K562 (cell line): ENCODE measurements at regions not wholly inside any gene's neighbourhood (a gene's known extent, or its start where the extent isn't known, plus 50 kb on each side); places are given as distances from the start of the nearest gene placed in this dataset.
A peak's percentile ranks its signal among the peaks of the same experiment; 100 is the strongest.

ENCODE experiments used
- ATAC-seq: fragments of 200-7000 bp; cut with Tn5 transposase; 3 replicates; pipeline ENCODE4 v1.9.1; 2020; ENCODE audit warnings: moderate library complexity
- BruUV-seq: library from RNA; stranded (reverse); fragments of 400-500 nt; replicated peaks from 2 replicates; lab custom pipeline; 2021; lab: Mats Ljungman, UMichigan
- CTCF ChIA-PET: fragments of 300-600 bp; formaldehyde crosslinking; extraction: SDS; loops from one replicate; lab custom pipeline; 2021; ENCODE audit warnings: low intra/inter-chr PET ratio; lab: Yijun Ruan, JAX
- POLR2A ChIA-PET: fragments of 300-600, 350-650 bp; sonication (Branson Sonifier 250); formaldehyde crosslinking; extraction: SDS; loops from one replicate; lab custom pipeline; 2021; ENCODE audit warnings: antibody characterized with exemption, inconsistent platforms; lab: Yijun Ruan, JAX
- DNase-seq, 4 experiments: peaks; one replicate each; pipeline versions ENCODE4 v3.0.0 to v3.0.0-alpha.2; 2011 to 2018; ENCODE audit warnings: low spot score in 3 of 4, mixed read lengths in 3 of 4; ENCODE audit errors: extremely low read depth in 1 of 4
- FAIRE-seq: peaks from 2 replicates; lab custom pipeline; 2011; peaks lifted over from hg19 to GRCh38; lab: Jason Lieb, UNC
- H2AFZ ChIP-seq: 2 replicates; pipeline ENCODE4 v1.6.0; 2011; ENCODE audit warnings: low read depth, low read length, control low read depth, inconsistent platforms
- H3K27ac ChIP-seq: fragments of 200-600 bp; 3 replicates; pipeline ENCODE4 v1.8.0; 2011; ENCODE audit warnings: low read depth, mild to moderate bottlenecking, control low read depth, inconsistent platforms, low read length, moderate library complexity, mixed read lengths; ENCODE audit errors: extremely low read depth
- H3K27me3 ChIP-seq, 2 experiments: fragments of 300-600 bp in 1 of 2; 2 replicates in 1 of 2; 3 replicates in 1 of 2; pipeline versions ENCODE4 v1.6.0 to v1.8.0; 2011; ENCODE audit warnings: inconsistent platforms in 2 of 2, low read length in 2 of 2, mild to moderate bottlenecking in 1 of 2, mixed read lengths in 1 of 2, moderate library complexity in 1 of 2; ENCODE audit not compliant: control insufficient read depth in 2 of 2, insufficient read depth in 2 of 2
- H3K36me3 ChIP-seq: fragments of 300-600 bp; 3 replicates; pipeline ENCODE4 v1.8.0; 2011; ENCODE audit warnings: mild to moderate bottlenecking, low read length, inconsistent platforms; ENCODE audit not compliant: control insufficient read depth, insufficient read depth
- H3K4me1 ChIP-seq, 2 experiments: fragments of 200-600 bp in 1 of 2; replicated peaks in 1 of 2; 2 replicates in 1 of 2; 3 replicates in 1 of 2; pipeline versions ENCODE4 v1.5.1 to v1.8.0; 2011; ENCODE audit warnings: inconsistent platforms in 2 of 2, low read length in 2 of 2, mild to moderate bottlenecking in 1 of 2, mixed read lengths in 1 of 2, moderate library complexity in 1 of 2; ENCODE audit not compliant: control insufficient read depth in 2 of 2, insufficient read depth in 2 of 2
- H3K4me2 ChIP-seq: 2 replicates; pipeline ENCODE4 v1.6.1; 2011; ENCODE audit warnings: low read length, control low read depth, inconsistent platforms, mixed read lengths; ENCODE audit not compliant: insufficient read depth
- H3K4me3 ChIP-seq: fragments of 200-600 bp; sonication (generic), shearing (Covaris generic); 2 replicates; pipeline ENCODE4 v1.5.1; 2016; ENCODE audit warnings: control low read depth, inconsistent platforms
- H3K79me2 ChIP-seq: fragments of 200-600 bp; 3 replicates; pipeline ENCODE4 v1.8.0; 2011; ENCODE audit warnings: low read length, inconsistent platforms; ENCODE audit not compliant: control insufficient read depth, insufficient read depth
- H3K9ac ChIP-seq, 2 experiments: 2 replicates each; pipeline versions ENCODE4 v1.6.0 to v1.6.1; 2011; ENCODE audit warnings: low read depth in 2 of 2, low read length in 2 of 2, control low read depth in 1 of 2, inconsistent platforms in 1 of 2, mild to moderate bottlenecking in 1 of 2, mixed read lengths in 1 of 2; ENCODE audit not compliant: insufficient read depth in 1 of 2
- H3K9me1 ChIP-seq: one replicate; pipeline ENCODE4 v1.6.0; 2011; ENCODE audit warnings: inconsistent platforms, mild to moderate bottlenecking, low read length, moderate library complexity; ENCODE audit not compliant: control insufficient read depth, insufficient read depth
- H3K9me3 ChIP-seq: replicated peaks from 2 replicates; pipeline ENCODE4 v1.5.1; 2011; ENCODE audit warnings: low read depth, low read length, inconsistent platforms; ENCODE audit not compliant: control insufficient read depth, insufficient read depth
- H4K20me1 ChIP-seq: replicated peaks from 2 replicates; pipeline ENCODE4 v1.6.1; 2011; ENCODE audit warnings: low read length, inconsistent platforms, mixed read lengths; ENCODE audit not compliant: control insufficient read depth, insufficient read depth
- GATAD2A ChIP-seq: fragments of 450-650 bp; IDR thresholded peaks from 2 replicates; pipeline ENCODE4 v1.6.1; 2017
- MCM2 ChIP-seq: fragments of 450-650 bp; IDR thresholded peaks from 2 replicates; pipeline ENCODE4 v1.6.1; 2017; ENCODE audit warnings: low read depth, mild to moderate bottlenecking
- NFATC3 ChIP-seq: fragments of 450-650 bp; IDR thresholded peaks from 2 replicates; pipeline ENCODE4 v1.6.1; 2017; ENCODE audit warnings: mild to moderate bottlenecking
- NR2F6 ChIP-seq: fragments of 450-650 bp; formaldehyde crosslinking; IDR thresholded peaks from 2 replicates; pipeline ENCODE4 v1.4.0; 2020; ENCODE audit warnings: mild to moderate bottlenecking
- NR3C1 ChIP-seq: sonication (generic); formaldehyde crosslinking; IDR thresholded peaks from 2 replicates; pipeline ENCODE4 v1.8.1; 2022; ENCODE audit warnings: missing genetic modification reagents
- PHF20 ChIP-seq: fragments of 450-650 bp; IDR thresholded peaks from 2 replicates; pipeline ENCODE4 v1.6.1; 2018; ENCODE audit not compliant: partially characterized antibody
- RBM25 ChIP-seq: fragments of 200-400 bp; formaldehyde crosslinking; IDR thresholded peaks from 2 replicates; pipeline ENCODE4 v1.6.1; 2018; ENCODE audit warnings: low read length, low read depth, moderate library complexity; ENCODE audit not compliant: severe bottlenecking
- RNF219 ChIP-seq: fragments of 250-450 bp; sonication (Bioruptor Pico); IDR thresholded peaks from 2 replicates; pipeline ENCODE4 v1.5.0; 2022; ENCODE audit warnings: mild to moderate bottlenecking
- TEAD1 ChIP-seq, 2 experiments: fragments of 450-650 bp in 1 of 2; sonication (generic) in 1 of 2; formaldehyde crosslinking; IDR thresholded peaks; 2 replicates each; pipeline versions ENCODE4 v1.4.0 to v1.8.0; 2020 to 2022; ENCODE audit warnings: mild to moderate bottlenecking in 2 of 2, missing genetic modification reagents in 1 of 2
- ZKSCAN1 ChIP-seq: fragments of 150-350 bp; IDR thresholded peaks from 2 replicates; pipeline ENCODE4 v1.6.1; 2016; ENCODE audit warnings: low read depth, low read length
- ZNF133 ChIP-seq: fragments of 250-450 bp; sonication (Bioruptor Pico); IDR thresholded peaks from 2 replicates; pipeline ENCODE4 v1.4.0; 2020; ENCODE audit warnings: mild to moderate bottlenecking
- ZNF316 ChIP-seq: fragments of 450-650 bp; IDR thresholded peaks from 2 replicates; pipeline ENCODE4 v1.6.1; 2016
- ZNF511 ChIP-seq: sonication (generic); formaldehyde crosslinking; IDR thresholded peaks from 2 replicates; pipeline ENCODE4 v1.8.0; 2022; ENCODE audit warnings: mild to moderate bottlenecking, missing genetic modification reagents
- WGBS: fragments of 100-300 bp; shearing (Covaris generic); methylation state at CpG from one replicate; pipeline ENCODE4 v1.1.6; 2016; ENCODE audit warnings: low coverage, mixed read lengths; ENCODE audit not compliant: insufficient coverage; ENCODE audit errors: missing lambda C conversion rate; 5-methylcytosine and 5-hydroxymethylcytosine counted together
- in situ Hi-C: fragments of 300-500 bp; cut with MboI; formaldehyde crosslinking; loops from 4 replicates; pipeline ENCODE4 v1.15.0; 2018; ENCODE audit warnings: inconsistent platforms, mixed read lengths
- intact Hi-C: fragments of 100-400 bp; cut with micrococcal nuclease; formaldehyde crosslinking; loops from 2 replicates; pipeline ENCODE4 v1.14.2; 2022
- TF ChIP-seq, protein P1 (sequence below): sonication (generic); formaldehyde crosslinking; IDR thresholded peaks from 2 replicates; pipeline ENCODE4 v1.8.0; 2022; ENCODE audit warnings: mild to moderate bottlenecking, low read depth, missing genetic modification reagents

DNA sequence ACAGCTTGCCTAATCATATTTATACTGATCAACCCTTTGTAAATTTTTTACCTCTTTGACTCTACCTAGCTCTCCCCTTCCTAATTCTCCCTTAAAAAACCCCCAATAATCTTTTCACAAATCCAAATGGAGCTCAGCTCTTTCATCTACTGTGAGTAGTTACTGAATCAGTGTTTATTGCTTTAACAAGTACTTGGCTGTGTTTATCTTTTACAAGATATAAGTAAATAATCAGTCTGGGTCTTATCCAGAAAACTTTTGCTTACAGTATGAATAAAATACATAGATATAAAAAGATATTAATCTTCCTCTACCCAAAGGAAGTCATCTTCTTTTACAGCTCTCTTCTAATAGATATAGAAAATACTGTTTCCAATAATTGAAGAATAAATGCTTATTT is 366.4 kb downstream of the RAP2B start (continued):
- TF ChIP-seq RNF219 (CRISPR knock-in tag) = no peak
- no peak for TF ChIP-seq MCM2
- TF ChIP-seq NFATC3 = no peak
- no peak for TF ChIP-seq ZKSCAN1
- TF ChIP-seq GATAD2A = no peak
- TF ChIP-seq ZNF511 = no peak
- no peak for TF ChIP-seq RBM25
- TF ChIP-seq TEAD1 (CRISPR knock-in tag; IDR thresholded peaks at IDR 0.05) = no peak
- TF ChIP-seq ZNF133 (CRISPR knock-in tag) = no peak
- TF ChIP-seq, all 486 proteins: peak for 0

GRCh38 chr3:153539263-153539662 is 377.2 kb downstream of the RAP2B start:
- H3K9me3 ChIP-seq = no peaks in the 10 kb centered on the region
- no TSS peak for BruUV-seq
- H4K20me1 ChIP-seq = no peaks in the 10 kb centered on the region
- intact Hi-C loops = no loop called here
- H3K4me2 ChIP-seq = no peak overlapping the region
- CTCF ChIA-PET = no interaction called here
- DNase-seq = no peak
- ATAC-seq = no peak
- TF ChIP-seq PHF20 (no peak), ZNF316 (peak; percentile 37; the same call in 1 of the 2 replicates), NR2F6 (CRISPR knock-in tag) (no peak), NR3C1 (CRISPR knock-in tag) (no peak)
- TF ChIP-seq, protein P1, sequence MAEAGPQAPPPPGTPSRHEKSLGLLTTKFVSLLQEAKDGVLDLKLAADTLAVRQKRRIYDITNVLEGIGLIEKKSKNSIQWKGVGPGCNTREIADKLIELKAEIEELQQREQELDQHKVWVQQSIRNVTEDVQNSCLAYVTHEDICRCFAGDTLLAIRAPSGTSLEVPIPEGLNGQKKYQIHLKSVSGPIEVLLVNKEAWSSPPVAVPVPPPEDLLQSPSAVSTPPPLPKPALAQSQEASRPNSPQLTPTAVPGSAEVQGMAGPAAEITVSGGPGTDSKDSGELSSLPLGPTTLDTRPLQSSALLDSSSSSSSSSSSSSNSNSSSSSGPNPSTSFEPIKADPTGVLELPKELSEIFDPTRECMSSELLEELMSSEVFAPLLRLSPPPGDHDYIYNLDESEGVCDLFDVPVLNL (CRISPR knock-in tag) = no peak
- TF ChIP-seq, all 486 proteins: peak for 1
- Histone ChIP-seq H3K27ac (no peak overlapping the region), H3K27me3 (no peaks in the 10 kb centered on the region), H3K79me2 (no peaks in the 10 kb centered on the region), H3K4me1 (no peaks in the 10 kb centered on the region), H3K9ac (no peak overlapping the region), H3K9me1 (no peaks in the 10 kb centered on the region), H3K36me3 (no peaks in the 10 kb centered on the region), H3K4me3 (no peak overlapping the region), H2AFZ (no peak overlapping the region)
- in situ Hi-C loops = no loop called here
- FAIRE-seq = no peak
- POLR2A ChIA-PET = interaction anchor here (0.9 kb wide), 1 partner anchor 26 kb away, joined by 3 read pairs; no protein-coding TSS in a partner anchor
- 0% methylated on average over 1 of the region's 1 CpG for WGBS
